SK-N-SH (cell line): ENCODE measurements at regions not wholly inside any gene's neighbourhood (a gene's known extent, or its start where the extent isn't known, plus 50 kb on each side); places are given as distances from the start of the nearest gene placed in this dataset.

Experiments
- CTCF ChIA-PET: fragments of 300-600, 350-600 bp; formaldehyde crosslinking; extraction: SDS; loops from one replicate; lab custom pipeline; 2021; lab: Yijun Ruan, JAX
- POLR2A ChIA-PET: fragments of 350-600 bp; sonication (Branson Sonifier 250); formaldehyde crosslinking; extraction: SDS; loops from one replicate; lab custom pipeline; 2020; ENCODE audit warnings: antibody characterized with exemption, inconsistent platforms; lab: Yijun Ruan, JAX
- DNase-seq: peaks from one replicate; pipeline ENCODE4 v3.0.0; 2012
- H2AFZ ChIP-seq: fragments of 200-600 bp; sonication (generic); 2 replicates; pipeline ENCODE4 v1.8.1; 2016; ENCODE audit warnings: antibody characterized with exemption, mild to moderate bottlenecking, low read depth
- H3F3A ChIP-seq: fragments of 200-600 bp; sonication (generic); replicated peaks from 2 replicates; pipeline ENCODE3; 2016; ENCODE audit warnings: antibody characterized with exemption, mild to moderate bottlenecking; ENCODE audit not compliant: insufficient read depth
- H3K27ac ChIP-seq, 2 experiments: fragments of 200-500 bp in 1 of 2; fragments of 200-600 bp in 1 of 2; sonication (Bioruptor generic) in 1 of 2; sonication (generic), shearing (Covaris generic) in 1 of 2; 2 replicates each; pipeline versions ENCODE4 v1.5.1 to v1.6.1; 2014 to 2016; ENCODE audit warnings: low read depth in 2 of 2, inconsistent platforms in 1 of 2, low read length in 1 of 2, mild to moderate bottlenecking in 1 of 2, mixed read lengths in 1 of 2
- H3K27me3 ChIP-seq: fragments of 200-600 bp; sonication (generic), shearing (Covaris generic); 2 replicates; pipeline ENCODE4 v1.6.1; 2016; ENCODE audit warnings: mixed run types; ENCODE audit not compliant: insufficient read depth
- H3K36me3 ChIP-seq, 2 experiments: fragments of 200-500 bp in 1 of 2; fragments of 200-600 bp in 1 of 2; sonication (Bioruptor generic) in 1 of 2; sonication (generic) in 1 of 2; replicated peaks in 1 of 2; 2 replicates each; pipeline versions ENCODE3 to v1.5.1; 2014 to 2016; ENCODE audit warnings: low read length in 1 of 2, mild to moderate bottlenecking in 1 of 2; ENCODE audit not compliant: insufficient read depth in 2 of 2, control insufficient read depth in 1 of 2
- H3K4me1 ChIP-seq, 2 experiments: fragments of 200-500 bp in 1 of 2; fragments of 200-600 bp in 1 of 2; sonication (Bioruptor generic) in 1 of 2; sonication (generic), shearing (Covaris generic) in 1 of 2; 2 replicates each; pipeline versions ENCODE4 v1.5.1 to v1.6.1; 2014 to 2016; ENCODE audit warnings: low read depth in 1 of 2, low read length in 1 of 2, mixed run types in 1 of 2; ENCODE audit not compliant: insufficient read depth in 2 of 2, control insufficient read depth in 1 of 2
- H3K4me2 ChIP-seq: fragments of 200-600 bp; sonication (generic), shearing (Covaris generic); 2 replicates; pipeline ENCODE4 v1.6.1; 2017; ENCODE audit warnings: mixed run types
- H3K4me3 ChIP-seq, 2 experiments: fragments of 200-500 bp in 1 of 2; fragments of 200-600 bp in 1 of 2; sonication (Bioruptor generic) in 1 of 2; sonication (generic), shearing (Covaris generic) in 1 of 2; 2 replicates each; pipeline versions ENCODE4 v1.5.1 to v1.8.1; 2014 to 2016; ENCODE audit warnings: low read depth in 2 of 2, inconsistent platforms in 1 of 2, low read length in 1 of 2, mild to moderate bottlenecking in 1 of 2, mixed read lengths in 1 of 2, moderate library complexity in 1 of 2
- H3K79me2 ChIP-seq: fragments of 200-600 bp; sonication (generic); 2 replicates; pipeline ENCODE4 v1.8.1; 2017; ENCODE audit warnings: mild to moderate bottlenecking; ENCODE audit not compliant: insufficient read depth
- H3K9ac ChIP-seq: fragments of 200-600 bp; sonication (generic); 2 replicates; pipeline ENCODE4 v1.6.1; 2017; ENCODE audit warnings: mixed run types
- H3K9me2 ChIP-seq: fragments of 200-600 bp; sonication (generic); 2 replicates; pipeline ENCODE4 v1.6.1; 2017; ENCODE audit warnings: mixed run types
- H3K9me3 ChIP-seq: fragments of 200-600 bp; sonication (generic); 2 replicates; pipeline ENCODE4 v1.6.1; 2017; ENCODE audit warnings: mixed run types, mild to moderate bottlenecking, moderate library complexity
- H4K20me1 ChIP-seq: fragments of 200-600 bp; sonication (generic); 2 replicates; pipeline ENCODE4 v1.6.1; 2017; ENCODE audit warnings: mild to moderate bottlenecking, mixed run types; ENCODE audit not compliant: insufficient read depth
- CTCF ChIP-seq: fragments of 200-600 bp; sonication (generic); IDR thresholded peaks from 2 replicates; pipeline ENCODE4 v1.6.1; 2017; ENCODE audit warnings: antibody characterized with exemption, mild to moderate bottlenecking, moderate library complexity
- ELF1 ChIP-seq: IDR thresholded peaks from 2 replicates; pipeline ENCODE4 v1.4.0; 2012
- FOSL2 ChIP-seq: IDR thresholded peaks from 2 replicates; pipeline ENCODE4 v1.4.0; 2012; ENCODE audit warnings: low read depth, mild to moderate bottlenecking, moderate library complexity, borderline replicate concordance
- FOXJ3 ChIP-seq: sonication (generic); formaldehyde crosslinking; IDR thresholded peaks from 2 replicates; pipeline ENCODE4 v1.5.1; 2020; ENCODE audit warnings: mild to moderate bottlenecking, missing genetic modification reagents
- FOXM1 ChIP-seq: IDR thresholded peaks from 2 replicates; pipeline ENCODE4 v1.4.0; 2012; ENCODE audit warnings: low read depth, mild to moderate bottlenecking
- IRF3 ChIP-seq: fragments of 150-350 bp; IDR thresholded peaks from 2 replicates; pipeline ENCODE4 v1.6.1; 2016; ENCODE audit warnings: mild to moderate bottlenecking, low read depth, low read length
- JUND ChIP-seq: IDR thresholded peaks from 2 replicates; pipeline ENCODE4 v1.4.0; 2012
- MAX ChIP-seq: IDR thresholded peaks from 2 replicates; pipeline ENCODE4 v1.4.0; 2012; ENCODE audit warnings: low read depth
- MXI1 ChIP-seq: IDR thresholded peaks from 2 replicates; pipeline ENCODE4 v1.6.1; 2012; ENCODE audit warnings: mild to moderate bottlenecking, low read depth, low read length, improper control_type of control experiment
- NRF1 ChIP-seq: IDR thresholded peaks from 2 replicates; pipeline ENCODE4 v1.6.1; 2012; ENCODE audit warnings: low read depth, mild to moderate bottlenecking, low read length
- RAD21 ChIP-seq: IDR thresholded peaks from 2 replicates; pipeline ENCODE4 v1.6.1; 2012; ENCODE audit warnings: mild to moderate bottlenecking, low read length
- RCOR1 ChIP-seq: fragments of 150-350 bp; IDR thresholded peaks from 2 replicates; pipeline ENCODE4 v1.6.1; 2017; ENCODE audit warnings: antibody characterized with exemption, low read length
- RXRA ChIP-seq: IDR thresholded peaks from 2 replicates; pipeline ENCODE4 v1.4.0; 2012; ENCODE audit warnings: low read depth, mild to moderate bottlenecking, borderline replicate concordance
- SIN3A ChIP-seq: IDR thresholded peaks from 2 replicates; pipeline ENCODE4 v1.6.1; 2012; ENCODE audit warnings: low read depth, mild to moderate bottlenecking, low read length, moderate library complexity, borderline replicate concordance
- SMC3 ChIP-seq: IDR thresholded peaks from 2 replicates; pipeline ENCODE4 v1.6.1; 2012; ENCODE audit warnings: low read depth, low read length, improper control_type of control experiment
- TCF12 ChIP-seq: IDR thresholded peaks from 2 replicates; pipeline ENCODE4 v1.4.0; 2012
- USF1 ChIP-seq: IDR thresholded peaks from 2 replicates; pipeline ENCODE4 v1.4.0; 2012; ENCODE audit warnings: low read depth, borderline replicate concordance
- USF2 ChIP-seq: fragments of 150-350 bp; IDR thresholded peaks from 2 replicates; pipeline ENCODE4 v1.6.1; 2017; ENCODE audit warnings: antibody characterized with exemption, low read length, low read depth, borderline replicate concordance
- YY1 ChIP-seq: IDR thresholded peaks from 2 replicates; pipeline ENCODE4 v1.4.0; 2012; ENCODE audit warnings: low read depth, mild to moderate bottlenecking
- ZBTB33 ChIP-seq: IDR thresholded peaks from 2 replicates; pipeline ENCODE4 v1.4.0; 2012; ENCODE audit warnings: low read depth, borderline replicate concordance
- WGBS: methylation state at CpG from one replicate; pipeline ENCODE4 v1.1.6; 2017; ENCODE audit warnings: low lambda C conversion rate; 5-methylcytosine and 5-hydroxymethylcytosine counted together

- no peak for TF ChIP-seq CTCF
- no peak for TF ChIP-seq MAX
- TF ChIP-seq RCOR1: no peak
- TF ChIP-seq TCF12: no peak
- no peak for TF ChIP-seq ZBTB33
Observed at GRCh38 chr11:57109331-57109730, 72.4 kb upstream of the LRRC55 start (continued).

- POLR2A ChIA-PET: no interaction called here
- no peak overlapping the region for H2AFZ ChIP-seq
- no peak overlapping the region for H3K4me2 ChIP-seq
- H3F3A ChIP-seq: no peaks in the 10 kb centered on the region
- H3K36me3 ChIP-seq: no peaks in the 10 kb centered on the region
- no peaks in the 10 kb centered on the region for H3K9me2 ChIP-seq
- WGBS: 28% methylated on average over 2 of the region's 2 CpGs
- no peak overlapping the region for H3K27ac ChIP-seq
- no peaks in the 10 kb centered on the region for H4K20me1 ChIP-seq
- H3K27me3 ChIP-seq: no peaks in the 10 kb centered on the region
- DNase-seq: no peak
- no peaks in the 10 kb centered on the region for H3K9me3 ChIP-seq
- CTCF ChIA-PET: interaction anchor here (1.7 to 2.8 kb wide), 2 partner anchors 138 to 270 kb away, joined by 8 to 10 read pairs; no protein-coding TSS in a partner anchor
- H3K9ac ChIP-seq: no peak overlapping the region
- H3K4me3 ChIP-seq: no peak overlapping the region
- no peaks in the 10 kb centered on the region for H3K79me2 ChIP-seq
- no peaks in the 10 kb centered on the region for H3K4me1 ChIP-seq
- no peak for TF ChIP-seq FOXM1
- no peak for TF ChIP-seq RXRA
- no peak for TF ChIP-seq RCOR1
- no peak for TF ChIP-seq JUND
- no peak for TF ChIP-seq RAD21
- TF ChIP-seq CTCF: no peak
- TF ChIP-seq USF1: no peak
- TF ChIP-seq SIN3A: no peak
- TF ChIP-seq FOXJ3: no peak
- no peak for TF ChIP-seq MAX
- TF ChIP-seq USF2: no peak
- no peak for TF ChIP-seq SMC3
- TF ChIP-seq NRF1: no peak
- TF ChIP-seq FOSL2: no peak
- TF ChIP-seq IRF3: no peak
- no peak for TF ChIP-seq YY1
- no peak for TF ChIP-seq ELF1
- TF ChIP-seq MXI1: no peak
- no peak for TF ChIP-seq ZBTB33
Observed at GRCh38 chr11:57111619-57112018, 70.1 kb upstream of the LRRC55 start.
